ENCODE measurements at regions not wholly inside any gene's neighbourhood (a gene's known extent, or its start where the extent isn't known, plus 50 kb on each side); places are given as distances from the start of the nearest gene placed in this dataset.
A peak's percentile ranks its signal among the peaks of the same experiment; 100 is the strongest.

GRCh38 chr3:153897025-153897723 is 224.0 kb upstream of the ARHGEF26 start:
- Histone ChIP-seq H3K27ac (no peak overlapping the region), H3K9me3 (no peaks in the 10 kb centered on the region), H3K36me3 (no peaks in the 10 kb centered on the region), H3K27me3 (no peaks in the 10 kb centered on the region), H3K4me1 (no peaks in the 10 kb centered on the region), H3K4me3 (no peak overlapping the region)
- DNase-seq (no peak), ATAC-seq (no peak)
- no peak for TF ChIP-seq CTCF (IDR thresholded peaks at IDR 0.05)
- intact Hi-C loops (cut with DNase I): no loop called here

GRCh38 chr3:153897842-153898241 is 223.3 kb upstream of the ARHGEF26 start:
- no peak for ATAC-seq

GRCh38 chr3:153901152-153901551 is 220.0 kb upstream of the ARHGEF26 start:
- H3K4me1 ChIP-seq: no peaks in the 10 kb centered on the region
- DNase-seq (no peak), ATAC-seq (no peak)
- H3K4me3 ChIP-seq: no peak overlapping the region
- H3K36me3 ChIP-seq: no peaks in the 10 kb centered on the region
- no peaks in the 10 kb centered on the region for H3K9me3 ChIP-seq
- no peak overlapping the region for H3K27ac ChIP-seq
- TF ChIP-seq CTCF (IDR thresholded peaks at IDR 0.05): no peak
- H3K27me3 ChIP-seq: no peaks in the 10 kb centered on the region
- intact Hi-C loops (cut with DNase I): no loop called here

More at GRCh38 chr3:153897842-153898241, 223.3 kb upstream of the ARHGEF26 start:
- intact Hi-C loops (cut with DNase I): no loop called here
- Histone ChIP-seq H3K4me3 (no peak overlapping the region), H3K4me1 (no peaks in the 10 kb centered on the region), H3K36me3 (no peaks in the 10 kb centered on the region), H3K27me3 (no peaks in the 10 kb centered on the region), H3K27ac (no peak overlapping the region), H3K9me3 (no peaks in the 10 kb centered on the region)
- no peak for TF ChIP-seq CTCF (IDR thresholded peaks at IDR 0.05)
- no peak for DNase-seq

- Histone ChIP-seq H3K36me3 (no peaks in the 10 kb centered on the region), H3K27ac (no peak overlapping the region), H3K27me3 (no peaks in the 10 kb centered on the region), H3K9me3 (no peaks in the 10 kb centered on the region), H3K4me3 (no peak overlapping the region), H3K4me1 (no peaks in the 10 kb centered on the region)
- intact Hi-C loops (cut with DNase I): no loop called here
- no peak for TF ChIP-seq CTCF (IDR thresholded peaks at IDR 0.05)
- no peak for ATAC-seq
- no peak for DNase-seq
Measured at GRCh38 chr3:153901991-153902390, 219.2 kb upstream of the ARHGEF26 start.

GRCh38 chr3:153903430-153903829 is 217.8 kb upstream of the ARHGEF26 start:
- intact Hi-C loops (cut with DNase I): no loop called here
- Histone ChIP-seq H3K36me3 (no peaks in the 10 kb centered on the region), H3K27me3 (no peaks in the 10 kb centered on the region), H3K4me3 (no peak overlapping the region), H3K4me1 (no peaks in the 10 kb centered on the region), H3K9me3 (no peaks in the 10 kb centered on the region), H3K27ac (no peak overlapping the region)
- peak; percentile 27 for ATAC-seq
- DNase-seq: no peak
- TF ChIP-seq CTCF (IDR thresholded peaks at IDR 0.05): no peak

- DNase-seq (no peak), ATAC-seq (peak; percentile 31)
- no peaks in the 10 kb centered on the region for H3K9me3 ChIP-seq
- no peak overlapping the region for H3K4me3 ChIP-seq
- H3K4me1 ChIP-seq: no peaks in the 10 kb centered on the region
- H3K36me3 ChIP-seq: no peaks in the 10 kb centered on the region
- no peak for TF ChIP-seq CTCF (IDR thresholded peaks at IDR 0.05)
- no peak overlapping the region for H3K27ac ChIP-seq
- H3K27me3 ChIP-seq: no peaks in the 10 kb centered on the region
- intact Hi-C loops (cut with DNase I): no loop called here
Measured at GRCh38 chr3:153906366-153906765, 214.8 kb upstream of the ARHGEF26 start.
